Mucosa of gallbladder (tissue), 1 donor: ENCODE measurements at regions not wholly inside any gene's neighbourhood (a gene's known extent, or its start where the extent isn't known, plus 50 kb on each side); places are given as distances from the start of the nearest gene placed in this dataset.
A peak's percentile ranks its signal among the peaks of the same experiment; 100 is the strongest.
"Not testable (repeated sequence)": the region's sequence is repeated elsewhere in the genome, so short reads cannot be mapped to it uniquely, and the experiment has no call there.

Experiments
- DNase-seq: peaks from one replicate; pipeline ENCODE4 v3.0.0-alpha.2; 2020; ENCODE audit warnings: low spot score
- donor health status: DM: no; HTN: no; CAD: no.

- no peak for DNase-seq
These were observed 1173.5 kb downstream of the RPA4 start for GRCh38 chrX:98057176-98057575.

- no peak for DNase-seq
These were observed 1181.4 kb downstream of the RPA4 start for GRCh38 chrX:98065151-98065550.

DNA sequence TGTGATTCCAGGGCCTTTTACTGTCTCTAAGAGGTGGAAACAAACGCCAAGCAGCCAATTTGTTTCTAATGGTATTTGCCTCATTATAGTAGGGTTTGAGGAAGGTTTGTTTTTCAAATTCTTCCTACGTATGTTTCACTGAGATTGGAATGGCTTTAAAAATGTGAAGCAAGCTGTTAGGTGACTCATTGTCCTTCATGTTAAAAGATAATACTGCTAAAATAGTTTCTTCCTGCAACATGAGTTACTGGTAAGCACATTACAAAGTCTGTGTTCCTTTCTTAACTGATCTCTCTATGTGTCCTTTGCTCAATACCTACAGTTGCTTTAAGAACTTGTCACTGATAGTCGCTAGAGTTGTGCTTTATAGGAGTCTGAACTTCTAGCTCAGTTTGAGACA, 1183.9 kb downstream of the RPA4 start:
- no peak for DNase-seq

GRCh38 chrX:98068024-98068580, 1184.4 kb downstream of the RPA4 start:
- DNase-seq = no peak

- DNase-seq = no peak
These were observed 1187.6 kb downstream of the RPA4 start for GRCh38 chrX:98071331-98071730.

GRCh38 chrX:98077440-98077839, 1193.7 kb downstream of the RPA4 start:
- DNase-seq = no peak

DNA sequence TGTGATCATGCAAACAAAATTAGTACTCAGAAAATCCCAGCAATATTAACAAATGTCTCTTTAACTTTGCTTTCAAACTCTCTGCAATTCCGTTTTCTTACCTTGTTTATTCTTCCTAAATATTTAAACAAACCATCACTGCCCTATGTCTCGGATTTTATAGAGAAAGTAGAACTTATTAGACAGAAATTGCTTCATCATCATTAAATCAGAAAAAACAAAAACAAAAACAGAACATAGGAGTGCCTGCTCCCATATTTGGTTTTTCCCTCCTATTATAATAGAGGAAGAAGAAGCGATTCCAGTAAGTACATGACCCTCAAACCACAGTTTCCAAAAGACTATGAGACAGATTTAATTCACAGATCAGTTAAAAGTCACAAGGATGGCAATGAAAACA, 1228.0 kb downstream of the RPA4 start:
- DNase-seq = no peak

DNA sequence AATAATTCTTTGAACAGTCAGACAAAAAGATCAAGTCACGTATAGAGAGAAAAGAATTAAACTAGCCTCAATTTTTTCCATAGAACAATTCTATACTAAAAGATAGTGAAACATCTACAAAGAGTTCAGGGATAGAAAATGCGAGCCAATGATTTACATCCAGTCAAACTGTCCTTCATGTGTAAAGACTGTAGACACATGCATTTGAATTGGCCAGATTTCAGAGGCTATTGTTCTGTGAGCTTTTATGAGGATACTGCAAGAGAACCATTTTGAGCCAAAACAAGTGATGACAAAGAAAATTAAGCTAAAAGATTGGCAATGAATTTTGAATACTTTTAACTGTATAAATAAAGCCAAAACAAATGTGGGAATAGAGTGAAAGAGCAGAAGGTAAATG, 1230.3 kb downstream of the RPA4 start:
- DNase-seq = no peak

DNA sequence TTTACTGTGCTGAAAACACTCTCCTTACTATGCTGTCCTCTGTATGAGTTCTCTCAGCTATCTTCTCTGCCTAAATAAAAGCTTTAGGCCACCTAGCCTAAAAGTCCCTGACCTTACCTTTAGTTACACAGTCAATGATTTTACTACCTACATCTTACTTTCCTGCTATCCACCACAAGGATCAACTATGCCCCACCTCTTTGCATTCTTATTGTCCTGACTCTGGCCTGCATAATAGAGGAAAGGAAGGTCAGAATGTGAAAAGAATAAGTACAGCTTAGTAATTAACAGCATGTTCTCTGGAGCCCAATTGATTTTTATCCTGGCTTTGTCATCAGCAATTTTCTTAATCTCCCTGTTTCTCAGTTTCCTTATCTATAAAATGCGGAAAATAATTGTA, 1257.8 kb downstream of the RPA4 start:
- peak; percentile 11 for DNase-seq

- no peak for DNase-seq
These were observed 1307.3 kb downstream of the RPA4 start for GRCh38 chrX:98191003-98191402.

DNA sequence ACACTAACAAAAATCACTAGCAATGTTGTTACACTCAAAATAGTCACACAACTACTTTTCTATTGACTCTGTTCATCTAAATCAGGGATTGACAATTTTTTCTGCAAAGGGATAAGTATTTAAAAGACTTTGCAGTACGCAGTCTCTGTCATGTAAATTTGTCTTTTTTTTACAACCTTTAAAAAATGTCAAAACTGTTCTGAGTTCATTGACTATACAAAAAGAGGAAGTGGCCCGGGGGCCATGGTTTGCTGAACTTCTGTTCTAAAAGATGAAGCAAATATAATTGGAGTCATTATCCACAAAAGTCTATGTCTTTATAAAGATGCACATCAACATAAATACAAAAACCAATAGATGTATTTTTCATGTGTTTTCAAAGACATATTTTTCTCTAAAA, 1310.3 kb downstream of the RPA4 start:
- DNase-seq = no peak

DNA sequence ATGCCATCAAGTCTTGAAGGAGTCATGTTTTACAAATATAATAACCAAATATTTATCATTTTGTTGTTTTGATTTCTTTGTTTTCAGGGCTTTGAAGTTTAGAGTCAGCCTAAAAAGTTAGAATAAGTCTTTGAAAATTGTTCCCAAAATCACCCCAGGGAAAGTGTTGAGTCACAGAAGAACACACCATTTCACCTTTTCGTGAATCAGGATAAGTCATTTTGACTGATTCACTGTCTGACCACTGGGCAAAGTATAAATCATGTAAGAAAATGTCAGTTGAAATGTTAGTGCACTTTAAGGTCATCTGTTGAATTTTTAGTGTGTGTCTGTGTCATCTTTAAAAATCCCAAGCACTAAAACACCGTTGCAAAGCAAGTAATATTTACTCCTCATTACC, 1320.1 kb downstream of the RPA4 start:
- no peak for DNase-seq

DNA sequence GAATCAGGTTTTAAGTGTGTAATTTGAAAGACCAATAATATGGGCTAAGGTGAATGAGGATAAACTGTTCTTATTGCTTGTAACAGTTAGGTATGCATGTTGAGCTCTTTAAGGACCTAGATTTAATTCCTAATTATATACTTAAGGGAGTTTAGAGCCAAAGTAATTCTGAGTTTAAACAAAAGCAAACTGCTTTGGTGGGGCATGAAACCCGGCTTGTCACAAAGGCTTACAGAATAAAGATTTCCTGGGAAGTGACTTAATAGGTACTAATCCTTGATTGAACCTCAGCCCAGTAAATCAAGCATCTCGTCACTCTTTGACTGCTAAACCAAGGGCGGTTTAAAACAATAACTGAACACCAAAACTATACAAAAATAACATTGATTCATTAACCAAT, 1324.2 kb downstream of the RPA4 start:
- DNase-seq = no peak

DNA sequence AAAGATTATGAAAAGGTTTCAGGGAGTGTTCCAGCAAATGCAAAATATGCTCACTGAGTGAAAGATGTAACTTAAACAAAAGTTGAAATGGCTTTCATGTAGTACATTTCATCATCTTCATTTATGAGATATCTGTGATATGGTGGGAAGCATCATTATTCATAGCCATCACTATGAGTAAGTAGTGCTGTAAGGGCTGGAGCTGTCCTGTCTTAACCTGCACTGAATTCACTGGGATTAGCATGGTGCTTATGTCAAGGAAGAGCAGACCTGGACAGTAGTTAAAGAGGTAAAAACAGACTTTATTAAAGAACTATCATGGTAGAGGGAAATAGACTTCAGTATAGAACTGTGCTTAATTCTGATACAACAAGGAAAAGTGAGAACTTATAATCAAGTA, 1347.3 kb downstream of the RPA4 start:
- DNase-seq = no peak

DNA sequence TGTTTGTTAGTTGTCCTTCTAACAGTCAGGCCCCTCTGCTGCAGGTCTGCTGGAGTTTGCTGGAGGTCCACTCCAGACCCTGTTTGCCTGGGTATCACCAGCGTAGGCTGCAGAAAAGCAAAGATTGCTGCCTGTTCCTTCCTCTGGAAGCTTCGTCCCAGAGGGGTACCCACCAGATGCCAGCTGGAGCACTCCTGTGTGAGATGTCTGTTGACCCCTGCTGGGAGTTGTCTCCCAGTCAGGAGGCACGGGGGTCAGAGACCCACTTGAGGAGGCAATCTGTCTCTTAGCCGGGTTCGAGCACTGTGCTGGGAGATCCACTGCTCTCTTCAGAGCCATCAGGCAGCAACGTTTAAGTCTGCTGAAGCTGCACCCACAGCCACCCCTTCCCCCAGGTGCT, 1356.4 kb downstream of the RPA4 start:
- not testable (repeated sequence) for DNase-seq

GRCh38 chrX:98263135-98263534, 1379.4 kb downstream of the RPA4 start:
- DNase-seq = no peak

- DNase-seq = no peak
These were observed 1406.0 kb downstream of the RPA4 start for GRCh38 chrX:98289726-98290125.

GRCh38 chrX:98294310-98294709, 1410.6 kb downstream of the RPA4 start:
- no peak for DNase-seq

DNA sequence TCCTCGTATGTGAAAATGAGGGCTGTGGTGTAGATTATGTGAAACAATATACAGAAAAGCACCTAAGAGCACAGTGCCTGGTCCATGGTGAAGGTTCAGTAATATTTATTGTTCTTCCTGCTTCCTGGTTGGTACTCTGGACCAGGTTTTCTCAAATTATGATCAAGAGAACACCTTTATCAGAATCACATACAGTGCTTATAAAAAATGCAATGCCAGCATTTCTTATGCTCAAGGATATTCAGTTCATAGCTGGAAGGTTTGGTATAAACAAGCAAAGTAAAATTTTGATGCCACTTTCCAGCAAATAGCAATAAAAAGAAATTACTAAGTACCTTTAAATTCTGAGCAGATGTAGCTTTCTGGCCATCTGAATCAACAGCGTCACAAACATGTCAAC, 1412.4 kb downstream of the RPA4 start:
- DNase-seq = no peak

GRCh38 chrX:98299785-98300184, 1416.1 kb downstream of the RPA4 start:
- DNase-seq = no peak

GRCh38 chrX:98300536-98300935, 1416.8 kb downstream of the RPA4 start:
- not testable (repeated sequence) for DNase-seq

- no peak for DNase-seq
These were observed 1447.7 kb downstream of the RPA4 start for GRCh38 chrX:98331407-98331806.

DNA sequence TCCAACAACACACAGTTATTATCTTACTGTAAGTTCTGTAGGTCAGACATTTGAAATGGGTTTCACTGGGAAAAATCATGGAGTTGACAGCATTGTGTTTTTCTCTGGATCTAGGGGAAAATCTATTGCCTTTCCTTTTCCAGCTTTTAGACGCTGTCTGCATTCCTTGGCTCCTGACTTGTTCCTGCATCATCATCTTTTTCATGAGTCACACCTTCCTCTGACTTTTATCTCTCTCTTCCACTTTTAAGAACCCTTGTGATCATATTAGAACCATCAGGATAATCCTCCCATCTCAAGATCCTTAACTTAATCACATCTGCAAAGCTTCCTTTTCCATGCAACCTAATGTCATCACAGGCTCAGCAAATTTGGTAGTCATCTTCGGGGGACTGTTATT, 1454.8 kb downstream of the RPA4 start:
- no peak for DNase-seq

GRCh38 chrX:98350940-98351339, 1467.2 kb downstream of the RPA4 start:
- no peak for DNase-seq

DNA sequence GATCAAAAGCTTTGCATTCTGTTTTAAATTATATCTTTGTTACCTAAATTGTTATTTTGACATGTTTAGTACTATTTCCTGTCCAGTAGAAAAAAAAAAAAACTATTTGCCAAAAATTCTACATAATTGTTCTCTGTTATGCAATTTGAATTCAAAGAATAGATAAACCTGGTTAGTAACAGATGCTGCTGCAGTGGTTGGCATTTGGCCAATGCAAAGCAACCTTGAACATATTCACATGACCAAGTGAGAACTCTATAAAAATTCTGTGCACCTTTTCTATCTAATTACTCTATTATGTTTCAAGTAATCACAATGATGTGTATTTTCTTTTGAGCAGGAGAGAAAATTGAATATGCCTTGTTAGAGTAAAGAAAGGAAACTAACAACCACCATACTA, 1473.4 kb downstream of the RPA4 start:
- DNase-seq = no peak
